ENCODE measurements at regions not wholly inside any gene's neighbourhood (a gene's known extent, or its start where the extent isn't known, plus 50 kb on each side); places are given as distances from the start of the nearest gene placed in this dataset.

- no peaks in the 10 kb centered on the region for H3K79me2 ChIP-seq (ENCODE audit: control insufficient read depth, insufficient read depth, low read length)
- ChIA-PET CTCF (no interaction called here), RAD21 (ENCODE audit: unreplicated experiment) (no interaction called here), SMC1A (ENCODE audit: uncharacterized antibody, unreplicated experiment) (no interaction called here), POLR2A (no interaction called here)
- H3K27ac ChIP-seq (ENCODE audit: control insufficient read depth, insufficient read depth) = no peak overlapping the region
- H4K20me1 ChIP-seq (ENCODE audit: control insufficient read depth, insufficient read depth) = no peaks in the 10 kb centered on the region
- H3K9ac ChIP-seq (ENCODE audit: control insufficient read depth, insufficient read depth, low read length) = no peak overlapping the region
- FAIRE-seq (no peak), ATAC-seq (no peak), DNase-seq (ENCODE audit: low read depth, low spot score) (no peak)
- TF ChIP-seq EZH2 (IDR thresholded peaks at IDR 0.05; ENCODE audit: borderline replicate concordance, control insufficient read depth, low read depth, low read length) (no peak), MYB (IDR thresholded peaks at IDR 0.05; ENCODE audit: borderline replicate concordance, low read depth, low read length) (no peak), RAD21 (IDR thresholded peaks at IDR 0.05; ENCODE audit: insufficient read depth, low read depth, low read length) (no peak)
- H3K36me3 ChIP-seq (ENCODE audit: control insufficient read depth in 2 of 2, insufficient read depth in 2 of 2, low read length in 1 of 2) = no peaks in the 10 kb centered on the region
- H2AFZ ChIP-seq (ENCODE audit: control insufficient read depth, low read depth, low read length) = no peak overlapping the region
- no peaks in the 10 kb centered on the region; a peak in 1 of 4 replicates for H3K27me3 ChIP-seq (replicated peaks in 1 of 2; ENCODE audit: control insufficient read depth in 2 of 2, insufficient read depth in 2 of 2, low read length in 1 of 2)
- no peak overlapping the region for H3K4me3 ChIP-seq
- BruUV-seq (replicated peaks) = no TSS peak
- no peaks in the 10 kb centered on the region for H3K9me3 ChIP-seq (replicated peaks; ENCODE audit: control insufficient read depth, insufficient read depth, low read length)
- in situ Hi-C loops (cut with MboI) (loop anchor here (25.0 kb wide), 1 partner anchor 533 kb away; no protein-coding TSS in a partner anchor), intact Hi-C loops (cut with micrococcal nuclease; ENCODE audit: unreplicated experiment) (no loop called here)
- no peaks in the 10 kb centered on the region for H3K4me1 ChIP-seq (ENCODE audit: control insufficient read depth, insufficient read depth, low read length)
- WGBS (ENCODE audit: insufficient coverage, insufficient replicate concordance, low lambda C conversion rate, missing lambda C conversion rate) = 59% methylated on average over 8 of the region's 8 CpGs
- H3K4me2 ChIP-seq (ENCODE audit: control insufficient read depth, insufficient read depth) = no peak overlapping the region
Measured at GRCh38 chr17:21495281-21495680, 119.1 kb downstream of the KCNJ12 start.

GRCh38 chr17:21500064-21500463 lies 123.9 kb downstream of the KCNJ12 start:
- Histone ChIP-seq H3K4me1 (ENCODE audit: control insufficient read depth, insufficient read depth, low read length) (no peaks in the 10 kb centered on the region), H3K36me3 (ENCODE audit: control insufficient read depth in 2 of 2, insufficient read depth in 2 of 2, low read length in 1 of 2) (no peaks in the 10 kb centered on the region), H3K27ac (ENCODE audit: control insufficient read depth, insufficient read depth) (no peak overlapping the region), H3K9me3 (replicated peaks; ENCODE audit: control insufficient read depth, insufficient read depth, low read length) (no peaks in the 10 kb centered on the region), H3K9ac (ENCODE audit: control insufficient read depth, insufficient read depth, low read length) (no peak overlapping the region), H3K4me2 (ENCODE audit: control insufficient read depth, insufficient read depth) (no peak overlapping the region), H3K27me3 (replicated peaks in 1 of 2; ENCODE audit: control insufficient read depth in 2 of 2, insufficient read depth in 2 of 2, low read length in 1 of 2) (no peaks in the 10 kb centered on the region; a peak in 1 of 4 replicates), H3K4me3 (no peak overlapping the region), H2AFZ (ENCODE audit: control insufficient read depth, low read depth, low read length) (no peak overlapping the region), H4K20me1 (ENCODE audit: control insufficient read depth, insufficient read depth) (no peaks in the 10 kb centered on the region), H3K79me2 (ENCODE audit: control insufficient read depth, insufficient read depth, low read length) (no peaks in the 10 kb centered on the region)
- no TSS peak for BruUV-seq (replicated peaks)
- in situ Hi-C loops (cut with MboI) (no loop called here), intact Hi-C loops (cut with micrococcal nuclease; ENCODE audit: unreplicated experiment) (no loop called here)
- no peak for FAIRE-seq
- no peak for ATAC-seq
- ChIA-PET SMC1A (ENCODE audit: uncharacterized antibody, unreplicated experiment) (no interaction called here), RAD21 (ENCODE audit: unreplicated experiment) (no interaction called here), POLR2A (no interaction called here), CTCF (interaction anchor here (0.8 to 2.6 kb wide), 3 partner anchors 11 to 50 kb away, joined by 3 to 8 read pairs (median 3); no protein-coding TSS in a partner anchor)
- no peak for DNase-seq (ENCODE audit: low read depth, low spot score)
- WGBS (ENCODE audit: insufficient coverage, insufficient replicate concordance, low lambda C conversion rate, missing lambda C conversion rate) = 12% methylated on average over 5 of the region's 5 CpGs
- TF ChIP-seq MEF2B (IDR thresholded peaks at IDR 0.05; ENCODE audit: partially characterized antibody, poor library complexity, severe bottlenecking) = no peak
- TF ChIP-seq CEBPZ (IDR thresholded peaks at IDR 0.05; ENCODE audit: low read depth, low read length) = no peak
- no peak for TF ChIP-seq CEBPB (IDR thresholded peaks at IDR 0.05; ENCODE audit: borderline replicate concordance in 1 of 2, low read depth in 2 of 2, low read length in 2 of 2)
- TF ChIP-seq CREB1 (IDR thresholded peaks at IDR 0.05; ENCODE audit: low read depth) = no peak
- TF ChIP-seq ZZZ3 (IDR thresholded peaks at IDR 0.05; ENCODE audit: control insufficient read depth, insufficient read length, low read depth) = no peak
- no peak for TF ChIP-seq RELB (IDR thresholded peaks at IDR 0.05; ENCODE audit: low read depth)
- TF ChIP-seq RFX5 (IDR thresholded peaks at IDR 0.05; ENCODE audit: low read depth, low read length) = no peak
- TF ChIP-seq FOXK2 (IDR thresholded peaks at IDR 0.05) = no peak
- TF ChIP-seq CREM (IDR thresholded peaks at IDR 0.05; ENCODE audit: low read depth) = no peak
- TF ChIP-seq NR2F1 (conservative IDR thresholded peaks at IDR 0.05) = no peak
- no peak for TF ChIP-seq RAD21 (IDR thresholded peaks at IDR 0.05; ENCODE audit: insufficient read depth, low read depth, low read length)
